SW 1271 (cell line): ENCODE measurements at regions not wholly inside any gene's neighbourhood (a gene's known extent, or its start where the extent isn't known, plus 50 kb on each side); places are given as distances from the start of the nearest gene placed in this dataset.

Source experiments
- DNase-seq, 2 experiments: peaks; one replicate each; lab custom pipeline; 2025; lab: John Stamatoyannopoulos, UW

- DNase-seq, result no peak
Measured at GRCh38 chr2:123002660-123003248, 1022.3 kb upstream of the CNTNAP5 start.

- no peak for DNase-seq
Measured at GRCh38 chr2:123015186-123015585, 1009.9 kb upstream of the CNTNAP5 start.

GRCh38 chr2:123035541-123035940 is 989.5 kb upstream of the CNTNAP5 start:
- no peak for DNase-seq

- no peak for DNase-seq
Measured at GRCh38 chr2:123036300-123036699, 988.8 kb upstream of the CNTNAP5 start.

GRCh38 chr2:123040506-123040905 is 984.6 kb upstream of the CNTNAP5 start:
- no peak for DNase-seq

GRCh38 chr2:123043458-123043857 is 981.6 kb upstream of the CNTNAP5 start:
- DNase-seq, result no peak

GRCh38 chr2:123045713-123046112 is 979.4 kb upstream of the CNTNAP5 start:
- DNase-seq, result no peak

- no peak for DNase-seq
Measured at GRCh38 chr2:123047186-123047585, 977.9 kb upstream of the CNTNAP5 start.

GRCh38 chr2:123051136-123051535 is 974.0 kb upstream of the CNTNAP5 start:
- DNase-seq, result no peak

GRCh38 chr2:123061534-123061933 is 963.6 kb upstream of the CNTNAP5 start:
- DNase-seq, result no peak

- no peak for DNase-seq
Measured at GRCh38 chr2:123073371-123073770, 951.7 kb upstream of the CNTNAP5 start.

GRCh38 chr2:123073956-123074355 is 951.1 kb upstream of the CNTNAP5 start:
- DNase-seq, result no peak

GRCh38 chr2:123077101-123077500 is 948.0 kb upstream of the CNTNAP5 start:
- DNase-seq, result no peak

- no peak for DNase-seq
Measured at GRCh38 chr2:123080331-123080730, 944.8 kb upstream of the CNTNAP5 start.

GRCh38 chr2:123085484-123085883 is 939.6 kb upstream of the CNTNAP5 start:
- no peak for DNase-seq

GRCh38 chr2:123086613-123087385 is 938.3 kb upstream of the CNTNAP5 start:
- DNase-seq, result no peak

- DNase-seq, result no peak
Measured at GRCh38 chr2:123091471-123091870, 933.6 kb upstream of the CNTNAP5 start.

GRCh38 chr2:123093199-123093598 is 931.9 kb upstream of the CNTNAP5 start:
- DNase-seq, result no peak

- no peak for DNase-seq
Measured at GRCh38 chr2:123095219-123095835, 929.8 kb upstream of the CNTNAP5 start.

- DNase-seq, result no peak
Measured at GRCh38 chr2:123098619-123099018, 926.5 kb upstream of the CNTNAP5 start.

- DNase-seq, result no peak
Measured at GRCh38 chr2:123101434-123101833, 923.7 kb upstream of the CNTNAP5 start.

GRCh38 chr2:123103902-123104301 is 921.2 kb upstream of the CNTNAP5 start:
- no peak for DNase-seq

- DNase-seq, result no peak
Measured at GRCh38 chr2:123116595-123116994, 908.5 kb upstream of the CNTNAP5 start.
